Non-pigmented ciliary epithelial cell (primary cell): ENCODE measurements at regions not wholly inside any gene's neighbourhood (a gene's known extent, or its start where the extent isn't known, plus 50 kb on each side); places are given as distances from the start of the nearest gene placed in this dataset.

Experiments
- DNase-seq: peaks from one replicate; pipeline ENCODE4 v3.0.0-alpha.2; 2010; ENCODE audit warnings: low read depth

- no peak for DNase-seq
These were observed 122.5 kb downstream of the DICER1 start for GRCh38 chr14:95034788-95035187.

GRCh38 chr14:95033682-95034632, 123.4 kb downstream of the DICER1 start:
- DNase-seq, result no peak

GRCh38 chr14:95033031-95033430, 124.3 kb downstream of the DICER1 start:
- DNase-seq, result no peak

GRCh38 chr14:95026851-95027463, 130.4 kb downstream of the DICER1 start:
- DNase-seq, result no peak

- DNase-seq, result no peak
These were observed 131.4 kb downstream of the DICER1 start for GRCh38 chr14:95025941-95026340.

GRCh38 chr14:95025218-95025617, 132.1 kb downstream of the DICER1 start:
- DNase-seq, result no peak

GRCh38 chr14:95024380-95024779, 132.9 kb downstream of the DICER1 start:
- no peak for DNase-seq

GRCh38 chr14:95023886-95024285, 133.4 kb downstream of the DICER1 start:
- DNase-seq, result no peak

GRCh38 chr14:95023115-95023514, 134.2 kb downstream of the DICER1 start:
- DNase-seq, result no peak

- no peak for DNase-seq
These were observed 135.7 kb downstream of the DICER1 start for GRCh38 chr14:95021588-95021987.

- no peak for DNase-seq
These were observed 138.5 kb downstream of the DICER1 start for GRCh38 chr14:95018821-95019220.

- DNase-seq, result no peak
These were observed 142.3 kb downstream of the DICER1 start for GRCh38 chr14:95015046-95015445.

GRCh38 chr14:95014036-95014435, 143.3 kb downstream of the DICER1 start:
- no peak for DNase-seq

- no peak for DNase-seq
These were observed 145.8 kb downstream of the DICER1 start for GRCh38 chr14:95011445-95012006.

- no peak for DNase-seq
These were observed 148.7 kb downstream of the DICER1 start for GRCh38 chr14:95008445-95009217.

- no peak for DNase-seq
These were observed 149.4 kb downstream of the DICER1 start for GRCh38 chr14:95007921-95008320.

- no peak for DNase-seq
These were observed 150.8 kb downstream of the DICER1 start for GRCh38 chr14:95006479-95006878.

GRCh38 chr14:95006051-95006450, 151.3 kb downstream of the DICER1 start:
- no peak for DNase-seq

GRCh38 chr14:95003099-95003960, 154.0 kb downstream of the DICER1 start:
- DNase-seq, result no peak

GRCh38 chr14:94998685-94999084, 158.6 kb downstream of the DICER1 start:
- no peak for DNase-seq

- no peak for DNase-seq
These were observed 159.2 kb downstream of the DICER1 start for GRCh38 chr14:94998110-94998509.
